ENCODE measurements at regions not wholly inside any gene's neighbourhood (a gene's known extent, or its start where the extent isn't known, plus 50 kb on each side); places are given as distances from the start of the nearest gene placed in this dataset.
"Not testable (repeated sequence)": the region's sequence is repeated elsewhere in the genome, so short reads cannot be mapped to it uniquely, and the experiment has no call there.

GRCh38 chr4:155495572-155496293, 119.0 kb upstream of the MAP9 start:
- DNase-seq (ENCODE audit: low read depth) = no peak
- in situ Hi-C loops (cut with HindIII; ENCODE audit: low pct_unique_long_range_greater_than_20kb, low sequenced_read_pairs) = no loop called here

GRCh38 chr4:155494037-155494718, 117.4 kb upstream of the MAP9 start:
- no peak for DNase-seq (ENCODE audit: low read depth)
- in situ Hi-C loops (cut with HindIII; ENCODE audit: low pct_unique_long_range_greater_than_20kb, low sequenced_read_pairs) = no loop called here

- in situ Hi-C loops (cut with HindIII; ENCODE audit: low pct_unique_long_range_greater_than_20kb, low sequenced_read_pairs) = no loop called here
- no peak for DNase-seq (ENCODE audit: low read depth)
These were observed 114.8 kb upstream of the MAP9 start for GRCh38 chr4:155491336-155492120.

GRCh38 chr4:155489271-155489670, 112.5 kb upstream of the MAP9 start:
- in situ Hi-C loops (cut with HindIII; ENCODE audit: low pct_unique_long_range_greater_than_20kb, low sequenced_read_pairs) = no loop called here
- DNase-seq (ENCODE audit: low read depth) = no peak

- in situ Hi-C loops (cut with HindIII; ENCODE audit: low pct_unique_long_range_greater_than_20kb, low sequenced_read_pairs) = no loop called here
- DNase-seq (ENCODE audit: low read depth) = no peak
These were observed 111.9 kb upstream of the MAP9 start for GRCh38 chr4:155488691-155489090.

GRCh38 chr4:155487210-155487609, 110.4 kb upstream of the MAP9 start:
- no peak for DNase-seq (ENCODE audit: low read depth)
- in situ Hi-C loops (cut with HindIII; ENCODE audit: low pct_unique_long_range_greater_than_20kb, low sequenced_read_pairs) = no loop called here

- in situ Hi-C loops (cut with HindIII; ENCODE audit: low pct_unique_long_range_greater_than_20kb, low sequenced_read_pairs) = no loop called here
These were observed 104.4 kb upstream of the MAP9 start for GRCh38 chr4:155481150-155481549.

GRCh38 chr4:155479835-155480234, 103.1 kb upstream of the MAP9 start:
- in situ Hi-C loops (cut with HindIII; ENCODE audit: low pct_unique_long_range_greater_than_20kb, low sequenced_read_pairs) = no loop called here
- DNase-seq (ENCODE audit: low read depth) = no peak

More at GRCh38 chr4:155481150-155481549, 104.4 kb upstream of the MAP9 start:
- no peak for DNase-seq (ENCODE audit: low read depth)

GRCh38 chr4:155478336-155478835, 101.6 kb upstream of the MAP9 start:
- in situ Hi-C loops (cut with HindIII; ENCODE audit: low pct_unique_long_range_greater_than_20kb, low sequenced_read_pairs) = no loop called here
- no peak for DNase-seq (ENCODE audit: low read depth)

- in situ Hi-C loops (cut with HindIII; ENCODE audit: low pct_unique_long_range_greater_than_20kb, low sequenced_read_pairs) = no loop called here
- no peak for DNase-seq (ENCODE audit: low read depth)
These were observed 98.0 kb upstream of the MAP9 start for GRCh38 chr4:155474758-155475157.

- in situ Hi-C loops (cut with HindIII; ENCODE audit: low pct_unique_long_range_greater_than_20kb, low sequenced_read_pairs) = no loop called here
These were observed 96.8 kb upstream of the MAP9 start for GRCh38 chr4:155473420-155474095.

GRCh38 chr4:155468282-155468681, 91.5 kb upstream of the MAP9 start:
- no peak for DNase-seq (ENCODE audit: low read depth)
- in situ Hi-C loops (cut with HindIII; ENCODE audit: low pct_unique_long_range_greater_than_20kb, low sequenced_read_pairs) = no loop called here

More at GRCh38 chr4:155473420-155474095, 96.8 kb upstream of the MAP9 start:
- DNase-seq (ENCODE audit: low read depth) = no peak

- no peak for DNase-seq (ENCODE audit: low read depth)
- in situ Hi-C loops (cut with HindIII; ENCODE audit: low pct_unique_long_range_greater_than_20kb, low sequenced_read_pairs) = no loop called here
These were observed 73.9 kb upstream of the MAP9 start for GRCh38 chr4:155450676-155451075.

GRCh38 chr4:155445306-155445705, 68.5 kb upstream of the MAP9 start:
- in situ Hi-C loops (cut with HindIII; ENCODE audit: low pct_unique_long_range_greater_than_20kb, low sequenced_read_pairs) = no loop called here
- DNase-seq (ENCODE audit: low read depth) = no peak

- in situ Hi-C loops (cut with HindIII; ENCODE audit: low pct_unique_long_range_greater_than_20kb, low sequenced_read_pairs) = no loop called here
These were observed 68.0 kb upstream of the MAP9 start for GRCh38 chr4:155444721-155445120.

GRCh38 chr4:155442267-155443105, 65.7 kb upstream of the MAP9 start:
- in situ Hi-C loops (cut with HindIII; ENCODE audit: low pct_unique_long_range_greater_than_20kb, low sequenced_read_pairs) = no loop called here
- peak; percentile 81 for DNase-seq (ENCODE audit: low read depth)

More at GRCh38 chr4:155444721-155445120, 68.0 kb upstream of the MAP9 start:
- no peak for DNase-seq (ENCODE audit: low read depth)

GRCh38 chr4:155441475-155441874, 64.7 kb upstream of the MAP9 start:
- DNase-seq (ENCODE audit: low read depth) = no peak
- in situ Hi-C loops (cut with HindIII; ENCODE audit: low pct_unique_long_range_greater_than_20kb, low sequenced_read_pairs) = no loop called here

GRCh38 chr4:155439760-155440159, 63.0 kb upstream of the MAP9 start:
- DNase-seq (ENCODE audit: low read depth); in situ Hi-C loops (cut with HindIII; ENCODE audit: low pct_unique_long_range_greater_than_20kb, low sequenced_read_pairs): not testable (repeated sequence)
